ENCODE measurements at regions not wholly inside any gene's neighbourhood (a gene's known extent, or its start where the extent isn't known, plus 50 kb on each side); places are given as distances from the start of the nearest gene placed in this dataset.

- TF ChIP-seq TAF1 (IDR thresholded peaks at IDR 0.05; ENCODE audit: low read depth, low read length) = no peak
- TF ChIP-seq PAX5 (IDR thresholded peaks at IDR 0.05; ENCODE audit: insufficient read depth, low read length, severe bottlenecking) = no peak
- TF ChIP-seq POLR2AphosphoS5 (IDR thresholded peaks at IDR 0.05; ENCODE audit: low read depth, low read length) = no peak
- TF ChIP-seq SPI1 (IDR thresholded peaks at IDR 0.05; ENCODE audit: low read depth, low read length) = no peak
Measured at GRCh38 chr20:6397115-6397514, 274.3 kb upstream of the FERMT1 start.

Data from GM12891 (cell line).